HL-60 (cell line): ENCODE measurements at regions not wholly inside any gene's neighbourhood (a gene's known extent, or its start where the extent isn't known, plus 50 kb on each side); places are given as distances from the start of the nearest gene placed in this dataset.

Experiments
- GABPA ChIP-seq: IDR thresholded peaks from 2 replicates; pipeline ENCODE4 v1.6.1; 2012; ENCODE audit warnings: low read depth
- POLR2AphosphoS5 ChIP-seq: IDR thresholded peaks from 2 replicates; pipeline ENCODE4 v1.6.1; 2012; ENCODE audit warnings: low read depth
- SPI1 ChIP-seq: IDR thresholded peaks from 2 replicates; pipeline ENCODE4 v1.6.1; 2012; ENCODE audit warnings: low read depth, mild to moderate bottlenecking, borderline replicate concordance
- TF ChIP-seq, protein P1 (sequence below): IDR thresholded peaks from one replicate; pipeline ENCODE4 v1.5.1; 2011; ENCODE audit warnings: low read length, control low read depth, inconsistent platforms; ENCODE audit not compliant: insufficient read depth
- TF ChIP-seq, protein P2 (sequence below): IDR thresholded peaks from 2 replicates; pipeline ENCODE4 v1.6.1; 2012; ENCODE audit warnings: low read depth; ENCODE audit not compliant: insufficient replicate concordance

DNA sequence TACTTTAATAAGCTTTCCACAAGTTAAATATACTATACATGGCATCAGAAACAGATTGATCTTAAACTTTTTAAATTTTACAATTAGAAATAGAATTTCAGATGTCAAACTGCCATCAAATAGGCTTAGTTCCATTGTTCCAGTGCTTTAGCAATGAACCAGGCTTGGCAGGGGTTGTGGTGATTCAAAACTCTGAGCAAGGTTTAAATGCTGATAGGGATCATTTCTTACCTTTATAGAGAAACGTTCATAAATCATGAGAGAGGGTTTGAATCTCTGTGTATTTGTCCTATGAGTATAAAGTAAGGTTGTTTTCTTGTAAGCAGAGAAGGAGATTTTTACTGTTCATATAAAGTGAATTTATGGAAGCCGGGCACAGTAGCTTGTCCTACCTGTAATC is 794.5 kb upstream of the TBX3 start:
- TF ChIP-seq, protein P1, sequence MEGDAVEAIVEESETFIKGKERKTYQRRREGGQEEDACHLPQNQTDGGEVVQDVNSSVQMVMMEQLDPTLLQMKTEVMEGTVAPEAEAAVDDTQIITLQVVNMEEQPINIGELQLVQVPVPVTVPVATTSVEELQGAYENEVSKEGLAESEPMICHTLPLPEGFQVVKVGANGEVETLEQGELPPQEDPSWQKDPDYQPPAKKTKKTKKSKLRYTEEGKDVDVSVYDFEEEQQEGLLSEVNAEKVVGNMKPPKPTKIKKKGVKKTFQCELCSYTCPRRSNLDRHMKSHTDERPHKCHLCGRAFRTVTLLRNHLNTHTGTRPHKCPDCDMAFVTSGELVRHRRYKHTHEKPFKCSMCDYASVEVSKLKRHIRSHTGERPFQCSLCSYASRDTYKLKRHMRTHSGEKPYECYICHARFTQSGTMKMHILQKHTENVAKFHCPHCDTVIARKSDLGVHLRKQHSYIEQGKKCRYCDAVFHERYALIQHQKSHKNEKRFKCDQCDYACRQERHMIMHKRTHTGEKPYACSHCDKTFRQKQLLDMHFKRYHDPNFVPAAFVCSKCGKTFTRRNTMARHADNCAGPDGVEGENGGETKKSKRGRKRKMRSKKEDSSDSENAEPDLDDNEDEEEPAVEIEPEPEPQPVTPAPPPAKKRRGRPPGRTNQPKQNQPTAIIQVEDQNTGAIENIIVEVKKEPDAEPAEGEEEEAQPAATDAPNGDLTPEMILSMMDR = no peak
- TF ChIP-seq POLR2AphosphoS5 (no peak), SPI1 (no peak), GABPA (no peak)
- TF ChIP-seq, protein P2, sequence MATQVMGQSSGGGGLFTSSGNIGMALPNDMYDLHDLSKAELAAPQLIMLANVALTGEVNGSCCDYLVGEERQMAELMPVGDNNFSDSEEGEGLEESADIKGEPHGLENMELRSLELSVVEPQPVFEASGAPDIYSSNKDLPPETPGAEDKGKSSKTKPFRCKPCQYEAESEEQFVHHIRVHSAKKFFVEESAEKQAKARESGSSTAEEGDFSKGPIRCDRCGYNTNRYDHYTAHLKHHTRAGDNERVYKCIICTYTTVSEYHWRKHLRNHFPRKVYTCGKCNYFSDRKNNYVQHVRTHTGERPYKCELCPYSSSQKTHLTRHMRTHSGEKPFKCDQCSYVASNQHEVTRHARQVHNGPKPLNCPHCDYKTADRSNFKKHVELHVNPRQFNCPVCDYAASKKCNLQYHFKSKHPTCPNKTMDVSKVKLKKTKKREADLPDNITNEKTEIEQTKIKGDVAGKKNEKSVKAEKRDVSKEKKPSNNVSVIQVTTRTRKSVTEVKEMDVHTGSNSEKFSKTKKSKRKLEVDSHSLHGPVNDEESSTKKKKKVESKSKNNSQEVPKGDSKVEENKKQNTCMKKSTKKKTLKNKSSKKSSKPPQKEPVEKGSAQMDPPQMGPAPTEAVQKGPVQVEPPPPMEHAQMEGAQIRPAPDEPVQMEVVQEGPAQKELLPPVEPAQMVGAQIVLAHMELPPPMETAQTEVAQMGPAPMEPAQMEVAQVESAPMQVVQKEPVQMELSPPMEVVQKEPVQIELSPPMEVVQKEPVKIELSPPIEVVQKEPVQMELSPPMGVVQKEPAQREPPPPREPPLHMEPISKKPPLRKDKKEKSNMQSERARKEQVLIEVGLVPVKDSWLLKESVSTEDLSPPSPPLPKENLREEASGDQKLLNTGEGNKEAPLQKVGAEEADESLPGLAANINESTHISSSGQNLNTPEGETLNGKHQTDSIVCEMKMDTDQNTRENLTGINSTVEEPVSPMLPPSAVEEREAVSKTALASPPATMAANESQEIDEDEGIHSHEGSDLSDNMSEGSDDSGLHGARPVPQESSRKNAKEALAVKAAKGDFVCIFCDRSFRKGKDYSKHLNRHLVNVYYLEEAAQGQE = no peak
